Left lung (tissue), 4 donors: ENCODE measurements at regions not wholly inside any gene's neighbourhood (a gene's known extent, or its start where the extent isn't known, plus 50 kb on each side); places are given as distances from the start of the nearest gene placed in this dataset.

Experiments used
- ATAC-seq: fragments of 200-7000 bp; cut with Tn5 transposase; one replicate; pipeline ENCODE4 v1.9.1; 2020; ENCODE audit warnings: moderate library complexity
- DNase-seq, 4 donors: peaks; one replicate each; pipeline ENCODE4 v3.0.0-alpha.2; 2013 to 2020
- H3K27ac ChIP-seq, 2 donors: fragments of 200-600 bp; sonication (generic) in 1 of 2; one replicate each; pipeline versions ENCODE4 v1.5.0 to v1.8.0; 2020 to 2021
- H3K27me3 ChIP-seq, 2 donors: fragments of 200-600 bp; sonication (generic) in 1 of 2; one replicate each; pipeline versions ENCODE4 v1.5.0 to v1.8.0; 2020 to 2021
- H3K36me3 ChIP-seq, 2 donors: fragments of 200-600 bp; sonication (generic) in 1 of 2; one replicate each; pipeline versions ENCODE4 v1.5.0 to v1.8.0; 2020 to 2021
- H3K4me1 ChIP-seq, 2 donors: fragments of 200-600 bp; one replicate each; pipeline ENCODE4 v1.8.0; 2021
- H3K4me3 ChIP-seq, 2 donors: fragments of 200-600 bp; sonication (generic) in 1 of 2; one replicate each; pipeline versions ENCODE4 v1.5.0 to v1.8.0; 2020 to 2021; ENCODE audit warnings: mild to moderate bottlenecking in 1 of 2
- H3K9me3 ChIP-seq, 2 donors: fragments of 200-600 bp; sonication (generic) in 1 of 2; one replicate each; pipeline versions ENCODE4 v1.5.0 to v1.8.0; 2020 to 2021
- intact Hi-C, 2 donors: fragments of 100-400 bp; cut with DNase I; formaldehyde crosslinking; loops; one replicate each; pipeline versions ENCODE4 v1.11.2 to v1.14.2; 2022
- TF ChIP-seq, protein P1 (sequence below), 2 donors: fragments of 200-600 bp; sonication (generic) in 1 of 2; IDR thresholded peaks; one replicate each; pipeline versions ENCODE4 v1.5.0 to v1.8.0; 2021; ENCODE audit warnings: antibody characterized with exemption in 2 of 2
- donor health status: DM: no; HTN: yes; CAD: no.
- donor health status: DM: no; HTN: no; CAD: no.

DNA sequence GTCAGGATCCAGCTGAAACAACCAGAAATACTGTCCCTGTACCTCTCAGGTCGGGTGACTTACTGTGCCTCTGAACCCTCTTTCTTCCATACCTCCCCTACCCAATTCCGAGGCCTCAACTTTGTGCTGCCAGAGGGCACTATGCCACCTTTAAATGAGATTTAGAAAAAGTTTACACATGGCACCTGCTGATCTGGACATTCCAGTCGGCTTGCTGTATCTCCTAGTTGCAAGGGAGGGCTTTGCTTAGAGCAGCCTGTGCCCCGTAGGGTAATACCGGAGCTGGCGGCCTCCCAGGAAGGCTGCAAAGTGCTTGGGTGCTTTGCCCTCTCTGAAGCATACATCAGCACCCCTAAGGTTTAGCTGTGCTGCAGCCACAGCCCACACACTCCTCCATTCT is 306.0 kb upstream of the RBFOX1 start:
- Histone ChIP-seq H3K4me3 (no peak overlapping the region), H3K9me3 (no peaks in the 10 kb centered on the region), H3K36me3 (no peaks in the 10 kb centered on the region), H3K4me1 (no peaks in the 10 kb centered on the region), H3K27ac (no peak overlapping the region), H3K27me3 (no peaks in the 10 kb centered on the region)
- ATAC-seq: no peak
- TF ChIP-seq, protein P1, sequence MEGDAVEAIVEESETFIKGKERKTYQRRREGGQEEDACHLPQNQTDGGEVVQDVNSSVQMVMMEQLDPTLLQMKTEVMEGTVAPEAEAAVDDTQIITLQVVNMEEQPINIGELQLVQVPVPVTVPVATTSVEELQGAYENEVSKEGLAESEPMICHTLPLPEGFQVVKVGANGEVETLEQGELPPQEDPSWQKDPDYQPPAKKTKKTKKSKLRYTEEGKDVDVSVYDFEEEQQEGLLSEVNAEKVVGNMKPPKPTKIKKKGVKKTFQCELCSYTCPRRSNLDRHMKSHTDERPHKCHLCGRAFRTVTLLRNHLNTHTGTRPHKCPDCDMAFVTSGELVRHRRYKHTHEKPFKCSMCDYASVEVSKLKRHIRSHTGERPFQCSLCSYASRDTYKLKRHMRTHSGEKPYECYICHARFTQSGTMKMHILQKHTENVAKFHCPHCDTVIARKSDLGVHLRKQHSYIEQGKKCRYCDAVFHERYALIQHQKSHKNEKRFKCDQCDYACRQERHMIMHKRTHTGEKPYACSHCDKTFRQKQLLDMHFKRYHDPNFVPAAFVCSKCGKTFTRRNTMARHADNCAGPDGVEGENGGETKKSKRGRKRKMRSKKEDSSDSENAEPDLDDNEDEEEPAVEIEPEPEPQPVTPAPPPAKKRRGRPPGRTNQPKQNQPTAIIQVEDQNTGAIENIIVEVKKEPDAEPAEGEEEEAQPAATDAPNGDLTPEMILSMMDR (IDR thresholded peaks at IDR 0.05): no peak
- intact Hi-C loops: no loop called here
- no peak for DNase-seq

DNA sequence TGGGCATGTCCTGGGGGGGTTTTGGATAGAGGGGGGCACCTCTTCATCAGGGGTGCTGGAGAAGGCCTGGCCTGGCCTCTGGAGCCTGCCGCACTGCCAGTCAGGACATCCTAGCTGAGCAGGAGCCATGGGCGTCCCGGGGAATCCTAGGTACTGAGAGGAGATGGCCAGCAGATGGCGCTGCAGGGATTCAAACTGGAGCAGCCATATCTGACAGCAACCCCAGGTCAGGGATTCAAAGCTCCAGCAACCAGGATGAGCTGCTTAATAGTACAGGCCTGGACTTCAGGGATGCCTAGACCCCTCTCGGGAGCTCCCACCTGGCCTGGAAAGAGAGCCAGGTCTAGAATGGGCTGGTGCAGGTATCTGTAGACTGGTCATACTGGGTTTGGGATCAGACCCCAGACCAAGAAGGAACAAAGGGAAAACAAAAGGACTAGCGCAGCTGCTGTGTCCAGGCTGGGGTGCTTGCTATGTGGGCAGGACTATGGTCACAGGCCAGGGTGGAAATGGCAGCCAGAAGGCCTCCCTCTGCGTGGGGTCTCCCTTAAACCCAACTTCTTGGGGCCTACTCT is 306.9 kb upstream of the RBFOX1 start:
- Histone ChIP-seq H3K9me3 (no peaks in the 10 kb centered on the region), H3K4me1 (no peaks in the 10 kb centered on the region), H3K4me3 (no peak overlapping the region), H3K27me3 (no peaks in the 10 kb centered on the region), H3K36me3 (no peaks in the 10 kb centered on the region), H3K27ac (no peak overlapping the region)
- intact Hi-C loops: no loop called here
- ATAC-seq (peak; percentile 76), DNase-seq (peak; percentile 30 to 78 (median 52))
- TF ChIP-seq, protein P1 (IDR thresholded peaks at IDR 0.05): peak; percentile 30 to 67

DNA sequence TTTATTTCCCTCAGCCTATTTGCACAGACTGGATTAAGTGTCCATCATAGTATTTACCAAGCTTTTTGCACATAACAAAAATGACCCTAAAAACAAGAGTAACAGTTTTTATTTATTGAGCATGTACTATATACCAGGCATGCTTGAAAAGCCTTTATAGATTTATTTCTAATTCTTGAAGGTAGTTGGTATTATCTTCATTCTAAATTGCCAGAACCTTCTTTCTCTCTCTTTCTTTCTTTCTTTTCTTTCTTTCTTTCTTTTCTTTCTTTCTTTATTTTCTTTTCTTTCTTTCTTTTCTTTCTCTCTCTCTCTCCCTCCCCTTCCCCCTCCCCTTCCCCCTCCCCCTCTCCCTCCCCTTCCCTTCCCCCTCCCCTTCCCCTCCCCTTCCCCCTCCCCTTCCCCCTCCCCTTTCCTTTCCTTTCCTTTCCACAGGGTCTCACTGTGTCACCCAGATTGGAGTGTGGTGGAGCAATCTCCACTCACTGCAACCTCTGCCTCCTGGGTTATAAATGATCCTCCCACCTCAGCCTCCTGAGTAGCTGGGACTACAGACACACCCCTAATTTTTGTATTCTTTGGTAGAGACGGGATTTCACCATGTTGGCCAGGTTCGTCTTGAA is 310.9 kb upstream of the RBFOX1 start:
- TF ChIP-seq, protein P1 (IDR thresholded peaks at IDR 0.05): no peak
- intact Hi-C loops: no loop called here

DNA sequence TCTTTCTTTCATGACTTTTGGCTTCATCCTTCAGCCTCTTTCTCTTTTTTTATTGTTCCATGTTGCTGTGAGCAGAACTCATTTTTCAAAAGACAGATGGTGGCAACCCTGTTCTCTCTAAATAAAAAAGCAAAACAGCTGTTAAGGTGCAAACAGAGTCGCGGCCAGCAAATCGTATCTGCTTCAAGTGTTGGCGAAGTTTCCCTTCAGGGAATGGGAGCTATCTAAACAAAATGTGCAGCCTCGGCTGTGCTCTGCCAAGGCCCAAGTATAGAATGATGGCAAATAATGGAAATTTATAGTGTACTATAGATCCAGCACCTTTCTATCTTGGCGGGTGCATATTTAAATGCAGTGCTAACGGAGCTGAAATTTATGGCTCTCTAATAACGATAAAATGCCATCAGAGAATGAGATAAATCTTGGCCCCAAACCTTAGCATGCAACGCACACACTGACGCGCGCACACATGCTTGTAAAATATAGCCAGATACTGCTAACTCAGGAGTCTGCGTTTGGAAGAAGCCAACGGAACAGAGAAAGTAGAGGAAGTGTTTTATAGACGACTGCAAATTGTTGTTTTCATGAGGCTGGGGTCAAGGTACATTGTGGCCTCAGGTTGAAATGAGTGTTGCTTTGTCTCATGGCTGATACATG is 315.5 kb upstream of the RBFOX1 start:
- intact Hi-C loops: no loop called here
- DNase-seq (no peak), ATAC-seq (no peak)
- H3K27me3 ChIP-seq: no peaks in the 10 kb centered on the region
- H3K4me3 ChIP-seq: no peak overlapping the region
- no peaks in the 10 kb centered on the region for H3K36me3 ChIP-seq
- no peaks in the 10 kb centered on the region for H3K4me1 ChIP-seq
- H3K27ac ChIP-seq: no peak overlapping the region
- H3K9me3 ChIP-seq: no peaks in the 10 kb centered on the region
- TF ChIP-seq, protein P1 (IDR thresholded peaks at IDR 0.05): no peak

More for the DNA sequence above, 310.9 kb upstream of the RBFOX1 start:
- DNase-seq (no peak), ATAC-seq (no peak)
- Histone ChIP-seq H3K36me3 (no peaks in the 10 kb centered on the region), H3K27me3 (no peaks in the 10 kb centered on the region), H3K4me1 (no peaks in the 10 kb centered on the region), H3K9me3 (no peaks in the 10 kb centered on the region), H3K27ac (no peak overlapping the region), H3K4me3 (no peak overlapping the region)

DNA sequence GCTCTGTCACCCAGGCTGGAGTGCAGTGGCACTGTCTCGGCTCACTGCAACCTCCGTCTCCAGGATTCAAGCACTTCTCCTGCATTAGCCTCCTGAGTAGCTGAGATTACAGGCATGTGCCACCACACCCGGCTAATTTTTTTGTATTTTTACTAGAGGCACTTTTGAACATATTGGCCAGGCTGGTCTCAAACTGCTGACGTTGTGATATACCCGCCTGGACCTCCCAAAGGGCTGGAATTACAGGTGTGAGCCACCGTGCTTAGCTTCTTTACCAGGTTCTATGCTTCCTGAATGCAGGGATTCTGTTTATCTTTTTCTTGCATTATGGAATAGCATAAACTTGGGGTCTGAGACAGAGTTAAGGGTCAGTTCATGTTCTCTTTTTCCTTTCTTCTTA is 317.9 kb upstream of the RBFOX1 start:
- Histone ChIP-seq H3K27me3 (no peaks in the 10 kb centered on the region), H3K4me3 (no peak overlapping the region), H3K27ac (no peak overlapping the region), H3K4me1 (no peaks in the 10 kb centered on the region), H3K36me3 (no peaks in the 10 kb centered on the region), H3K9me3 (no peaks in the 10 kb centered on the region)
- DNase-seq: no peak
- intact Hi-C loops: no loop called here
- no peak for ATAC-seq
- TF ChIP-seq, protein P1 (IDR thresholded peaks at IDR 0.05): no peak
